ENCODE measurements at regions not wholly inside any gene's neighbourhood (a gene's known extent, or its start where the extent isn't known, plus 50 kb on each side); places are given as distances from the start of the nearest gene placed in this dataset.

- Histone ChIP-seq H3K9me3 (peaks cover 0 to 3% (median 0%) of the 10 kb centered on the region in 4 donors), H3K27me3 (no peaks in the 10 kb centered on the region), H3K4me3 (no peak overlapping the region), H3K4me1 (no peaks in the 10 kb centered on the region), H3K27ac (no peak overlapping the region), H3K36me3 (no peaks in the 10 kb centered on the region)
- TF ChIP-seq POLR2A (IDR thresholded peaks at IDR 0.05) (no peak), EP300 (IDR thresholded peaks at IDR 0.05) (no peak), POLR2AphosphoS5 (IDR thresholded peaks at IDR 0.05) (no peak), CTCF (IDR thresholded peaks at IDR 0.05) (no peak)
- intact Hi-C loops (cut with DNase I): no loop called here
- 69 to 85% methylated on average over 2 of the region's 2 CpGs for WGBS, 2 donors
- no peak for DNase-seq
Measured at GRCh38 chr1:79437540-79437939, 431.0 kb upstream of the ADGRL4 start.

- TF ChIP-seq CTCF (IDR thresholded peaks at IDR 0.05): no peak
- 15 to 65% methylated on average over 2 of the region's 2 CpGs for WGBS, 2 donors
- H3K27me3 ChIP-seq: no peaks in the 10 kb centered on the region
- H3K36me3 ChIP-seq: no peaks in the 10 kb centered on the region
- H3K4me3 ChIP-seq: no peak overlapping the region
- H3K27ac ChIP-seq: no peak overlapping the region
- H3K9me3 ChIP-seq: no peaks in the 10 kb centered on the region
- H3K4me1 ChIP-seq: no peaks in the 10 kb centered on the region
- intact Hi-C loops (cut with DNase I): no loop called here
- DNase-seq: no peak
Measured at GRCh38 chr1:79431340-79431739, 424.8 kb upstream of the ADGRL4 start.

- TF ChIP-seq POLR2A (IDR thresholded peaks at IDR 0.05): no peak
- TF ChIP-seq EP300 (IDR thresholded peaks at IDR 0.05): no peak
- TF ChIP-seq POLR2AphosphoS5 (IDR thresholded peaks at IDR 0.05): no peak
- no peak for TF ChIP-seq CTCF (IDR thresholded peaks at IDR 0.05)
- Histone ChIP-seq H3K27ac (no peak overlapping the region), H3K36me3 (no peaks in the 10 kb centered on the region), H3K9me3 (no peaks in the 10 kb centered on the region), H3K4me1 (no peaks in the 10 kb centered on the region), H3K4me3 (no peak overlapping the region), H3K27me3 (no peaks in the 10 kb centered on the region)
- intact Hi-C loops (cut with DNase I): no loop called here
- WGBS, 2 donors: 76 to 83% methylated on average over 11 of the region's 11 CpGs
- no peak for DNase-seq
Measured at GRCh38 chr1:79430437-79430836, 423.9 kb upstream of the ADGRL4 start.

- TF ChIP-seq EP300 (IDR thresholded peaks at IDR 0.05) (no peak), POLR2AphosphoS5 (IDR thresholded peaks at IDR 0.05) (no peak), POLR2A (IDR thresholded peaks at IDR 0.05) (no peak), CTCF (IDR thresholded peaks at IDR 0.05) (no peak)
- Histone ChIP-seq H3K4me1 (no peaks in the 10 kb centered on the region), H3K27ac (no peak overlapping the region), H3K9me3 (no peaks in the 10 kb centered on the region), H3K27me3 (no peaks in the 10 kb centered on the region), H3K36me3 (no peaks in the 10 kb centered on the region), H3K4me3 (no peak overlapping the region)
- 79 to 90% methylated on average over 2 of the region's 2 CpGs for WGBS, 2 donors
- intact Hi-C loops (cut with DNase I): no loop called here
- DNase-seq: no peak
Measured at GRCh38 chr1:79422726-79423125, 416.2 kb upstream of the ADGRL4 start.

- WGBS, 2 donors: 58 to 79% methylated on average over 2 of the region's 2 CpGs
- intact Hi-C loops (cut with DNase I): no loop called here
- TF ChIP-seq POLR2AphosphoS5 (IDR thresholded peaks at IDR 0.05) (no peak), EP300 (IDR thresholded peaks at IDR 0.05) (no peak), POLR2A (IDR thresholded peaks at IDR 0.05) (no peak), CTCF (IDR thresholded peaks at IDR 0.05) (no peak)
- H3K36me3 ChIP-seq: no peaks in the 10 kb centered on the region
- H3K27ac ChIP-seq: no peak overlapping the region
- H3K9me3 ChIP-seq: no peaks in the 10 kb centered on the region
- H3K4me1 ChIP-seq: no peaks in the 10 kb centered on the region
- no peaks in the 10 kb centered on the region for H3K27me3 ChIP-seq
- no peak overlapping the region for H3K4me3 ChIP-seq
- DNase-seq: no peak
Measured at GRCh38 chr1:79398501-79398900, 392.0 kb upstream of the ADGRL4 start.

All from sigmoid colon (tissue), 6 donors.